Stimulated activated naive B cell treated with anti-CD40 and anti-IgM and Interleukin-4, amounts not matched to agents 10 μg/mL and 1 μg/mL and 100 μg/mL, for 72 hours (primary cell): ENCODE measurements at regions not wholly inside any gene's neighbourhood (a gene's known extent, or its start where the extent isn't known, plus 50 kb on each side); places are given as distances from the start of the nearest gene placed in this dataset.

Source experiments
- ATAC-seq, 2 donors: fragments of 150-1000 bp; cut with Tn5 transposase; replicated peaks; 2 replicates each; pipeline ENCODE4 v1.10.0; 2021; ENCODE audit warnings: moderate library complexity in 1 of 2
- DNase-seq: peaks from one replicate; pipeline ENCODE4 v3.0.0; 2021
- H3K27ac Mint-ChIP-seq: one replicate; pipeline ENCODE4 v1.8.0; 2022; ENCODE audit warnings: mild to moderate bottlenecking, mixed read lengths
- H3K27me3 Mint-ChIP-seq, 2 donors: one replicate each; pipeline ENCODE4 v1.8.0; 2022; ENCODE audit warnings: mixed read lengths in 2 of 2
- H3K36me3 Mint-ChIP-seq, 2 donors: one replicate each; pipeline ENCODE4 v1.8.0; 2022; ENCODE audit warnings: mixed read lengths in 2 of 2, mild to moderate bottlenecking in 1 of 2
- H3K4me1 Mint-ChIP-seq, 2 donors: one replicate each; pipeline ENCODE4 v1.8.0; 2022; ENCODE audit warnings: mixed read lengths in 2 of 2, mild to moderate bottlenecking in 1 of 2
- H3K4me3 Mint-ChIP-seq, 2 donors: one replicate each; pipeline ENCODE4 v1.8.0; 2022; ENCODE audit warnings: mild to moderate bottlenecking in 2 of 2, mixed read lengths in 2 of 2, moderate library complexity in 1 of 2
- H3K9me3 Mint-ChIP-seq, 2 donors: one replicate each; pipeline ENCODE4 v1.8.0; 2022; ENCODE audit warnings: mixed read lengths in 2 of 2, mild to moderate bottlenecking in 1 of 2

DNA sequence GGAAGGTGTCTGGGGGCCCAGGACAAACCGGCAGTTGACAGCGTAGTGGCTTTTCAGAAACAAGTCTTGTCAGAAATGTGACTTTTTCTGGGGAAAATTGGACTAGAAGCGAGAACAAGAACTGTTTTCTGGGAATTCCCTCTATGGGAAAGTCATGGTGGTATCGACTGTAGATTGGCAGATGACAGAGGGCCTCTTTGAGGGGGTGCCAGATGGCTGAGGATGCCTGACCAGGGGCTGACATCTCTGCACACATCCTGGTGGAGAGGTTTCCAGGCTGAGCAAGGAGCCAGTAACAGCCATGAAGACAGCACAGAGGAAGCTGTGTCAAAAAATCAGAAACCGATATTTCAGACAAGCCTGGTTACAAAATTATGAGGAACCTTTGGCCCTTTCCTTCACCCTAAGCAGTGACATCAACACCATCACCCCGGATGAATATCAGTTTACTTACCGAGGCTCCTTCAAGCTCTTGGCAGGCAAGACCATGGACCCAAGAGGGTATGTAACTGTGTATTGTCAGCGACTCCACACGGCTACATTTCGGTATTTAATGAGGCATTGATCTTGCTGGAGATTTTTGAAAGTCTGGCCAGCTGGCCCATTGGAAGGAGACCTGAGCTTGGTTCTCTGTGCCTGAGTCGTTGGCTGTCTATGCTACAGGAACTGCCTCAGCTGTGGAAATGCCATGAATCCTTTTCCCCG lies 1525.3 kb upstream of the TMEM132C start:
- no peak for ATAC-seq
- Mint-ChIP-seq H3K4me1 (no peaks in the 10 kb centered on the region), H3K36me3 (no peaks in the 10 kb centered on the region), H3K27ac (no peak overlapping the region), H3K27me3 (no peaks in the 10 kb centered on the region), H3K4me3 (no peak overlapping the region), H3K9me3 (no peaks in the 10 kb centered on the region)
- DNase-seq = no peak

DNA sequence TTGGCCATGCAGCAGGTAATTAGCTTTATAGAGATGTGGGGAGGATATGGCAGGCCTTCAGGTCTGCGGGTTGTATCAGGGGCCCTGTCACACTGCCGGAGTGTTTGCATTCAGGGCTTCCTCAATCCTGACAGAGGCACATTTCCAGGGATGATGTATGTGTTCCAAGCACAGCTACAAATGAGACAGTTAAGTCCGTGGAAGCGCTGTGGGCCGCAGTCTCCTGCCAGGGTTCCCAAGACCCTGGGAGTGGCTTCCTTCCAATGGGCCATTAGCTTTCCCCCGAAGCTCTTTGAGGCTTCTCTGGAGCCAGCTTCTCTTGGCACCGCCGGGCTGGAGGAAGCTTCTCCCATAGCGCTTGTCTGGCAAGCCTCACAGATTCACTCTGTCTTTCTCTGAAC lies 1524.7 kb upstream of the TMEM132C start:
- Mint-ChIP-seq H3K4me3 (no peak overlapping the region), H3K9me3 (no peaks in the 10 kb centered on the region), H3K27ac (no peak overlapping the region), H3K27me3 (no peaks in the 10 kb centered on the region), H3K4me1 (no peaks in the 10 kb centered on the region), H3K36me3 (no peaks in the 10 kb centered on the region)
- ATAC-seq (no peak), DNase-seq (no peak)

DNA sequence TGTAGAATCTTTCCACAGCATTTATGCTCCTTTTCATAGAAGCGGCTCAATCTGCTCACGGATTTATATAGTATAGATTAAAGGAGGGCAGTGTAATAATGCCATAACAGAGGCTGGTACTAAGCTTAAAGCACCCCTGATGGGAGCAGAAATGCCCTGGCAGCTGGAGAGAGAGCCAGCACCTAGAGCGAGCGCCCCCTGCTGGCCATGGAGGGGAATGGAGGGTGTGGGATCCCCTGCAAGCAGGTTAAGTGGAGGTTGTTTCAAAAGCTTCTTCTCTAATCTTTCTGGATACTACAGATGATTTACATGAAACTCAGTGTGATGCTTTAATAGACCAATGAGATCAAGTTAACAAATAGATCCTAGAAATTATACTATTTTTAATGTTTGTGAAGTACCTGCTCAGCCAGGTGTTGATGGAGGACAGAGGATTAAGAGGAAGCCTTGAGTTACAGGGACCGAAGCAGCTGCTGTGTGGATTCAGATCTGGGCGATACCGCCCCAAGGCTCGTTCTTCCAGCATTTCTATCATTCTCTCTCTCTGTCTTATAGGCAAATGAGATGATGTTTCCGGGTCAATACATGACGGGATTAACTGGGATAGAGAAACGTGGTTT lies 1519.3 kb upstream of the TMEM132C start:
- Mint-ChIP-seq H3K9me3 (peaks cover 3% of the 10 kb centered on the region in 2 donors), H3K27ac (no peak overlapping the region), H3K4me1 (no peaks in the 10 kb centered on the region), H3K36me3 (no peaks in the 10 kb centered on the region), H3K27me3 (no peaks in the 10 kb centered on the region), H3K4me3 (no peak overlapping the region)
- peak; percentile 55 to 65 for ATAC-seq
- DNase-seq = peak; percentile 4

DNA sequence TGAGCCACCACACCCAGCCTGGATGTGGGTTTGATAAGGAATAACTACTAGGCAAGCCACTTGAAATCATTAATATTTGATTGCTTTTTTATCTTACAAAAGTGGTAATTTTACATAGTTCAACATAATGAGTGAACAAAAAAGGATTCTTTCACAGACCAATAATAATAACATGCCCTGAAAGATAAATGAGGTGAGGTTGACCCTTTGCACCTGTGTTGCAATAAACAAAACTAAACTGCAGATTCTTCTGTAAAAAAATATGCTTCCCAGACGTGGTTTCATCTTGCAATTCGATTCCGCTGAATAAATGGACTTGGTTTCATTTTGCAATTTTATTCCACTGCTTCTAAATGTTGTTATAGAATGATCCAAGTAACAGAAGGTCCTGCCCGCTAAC lies 1514.9 kb upstream of the TMEM132C start:
- Mint-ChIP-seq H3K36me3 (no peaks in the 10 kb centered on the region), H3K9me3 (peaks cover 3 to 6% of the 10 kb centered on the region in 2 donors), H3K27me3 (no peaks in the 10 kb centered on the region), H3K4me3 (no peak overlapping the region), H3K27ac (no peak overlapping the region), H3K4me1 (no peaks in the 10 kb centered on the region)
- ATAC-seq (no peak), DNase-seq (no peak)

DNA sequence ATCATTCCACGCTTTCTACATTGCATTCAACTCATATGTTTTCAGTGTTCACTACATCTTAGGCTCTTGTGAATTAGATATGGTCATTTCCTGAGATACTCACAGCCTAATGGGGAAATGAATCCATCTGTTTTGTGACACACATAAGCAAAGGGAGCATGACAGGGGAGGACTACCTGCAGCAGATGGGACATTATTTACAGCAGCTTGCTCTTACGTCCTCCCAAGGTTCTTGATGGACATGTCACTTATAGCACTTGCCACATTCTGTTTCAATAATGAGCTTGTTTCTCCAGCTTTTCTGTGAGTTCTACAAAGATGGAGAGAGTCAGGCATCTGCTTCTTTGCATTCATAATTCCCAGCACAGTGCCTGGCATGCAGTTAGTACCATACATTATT lies 1509.6 kb upstream of the TMEM132C start:
- H3K4me3 Mint-ChIP-seq = no peak overlapping the region
- no peak overlapping the region for H3K27ac Mint-ChIP-seq
- no peaks in the 10 kb centered on the region for H3K36me3 Mint-ChIP-seq
- peaks cover 0 to 3% of the 10 kb centered on the region in 2 donors for H3K9me3 Mint-ChIP-seq
- ATAC-seq (no peak), DNase-seq (no peak)
- H3K4me1 Mint-ChIP-seq = no peaks in the 10 kb centered on the region
- H3K27me3 Mint-ChIP-seq = no peaks in the 10 kb centered on the region

DNA sequence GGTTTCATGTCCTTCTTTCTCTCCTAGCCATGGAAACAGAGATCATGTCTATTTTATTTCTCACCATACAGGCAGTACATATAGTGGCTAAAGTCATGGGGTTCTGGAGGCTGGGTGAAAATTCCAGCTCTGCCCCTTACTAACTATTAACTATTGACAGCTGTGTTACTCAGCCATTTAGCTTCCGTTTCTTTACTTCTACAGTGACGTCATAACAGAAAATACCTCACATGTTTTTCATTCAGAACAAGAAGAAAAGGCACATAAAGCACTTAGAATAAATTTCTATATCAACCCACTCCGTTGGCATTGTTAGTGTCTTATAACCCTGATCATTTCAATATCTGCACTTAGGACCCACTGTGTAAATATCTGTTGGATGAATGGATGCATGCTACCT lies 1506.9 kb upstream of the TMEM132C start:
- H3K27ac Mint-ChIP-seq = no peak overlapping the region
- peaks cover 2 to 4% of the 10 kb centered on the region in 2 donors for H3K36me3 Mint-ChIP-seq
- no peaks in the 10 kb centered on the region for H3K27me3 Mint-ChIP-seq
- no peak overlapping the region for H3K4me3 Mint-ChIP-seq
- ATAC-seq (no peak), DNase-seq (no peak)
- no peaks in the 10 kb centered on the region for H3K4me1 Mint-ChIP-seq
- peaks cover 14 to 16% of the 10 kb centered on the region in 2 donors for H3K9me3 Mint-ChIP-seq

DNA sequence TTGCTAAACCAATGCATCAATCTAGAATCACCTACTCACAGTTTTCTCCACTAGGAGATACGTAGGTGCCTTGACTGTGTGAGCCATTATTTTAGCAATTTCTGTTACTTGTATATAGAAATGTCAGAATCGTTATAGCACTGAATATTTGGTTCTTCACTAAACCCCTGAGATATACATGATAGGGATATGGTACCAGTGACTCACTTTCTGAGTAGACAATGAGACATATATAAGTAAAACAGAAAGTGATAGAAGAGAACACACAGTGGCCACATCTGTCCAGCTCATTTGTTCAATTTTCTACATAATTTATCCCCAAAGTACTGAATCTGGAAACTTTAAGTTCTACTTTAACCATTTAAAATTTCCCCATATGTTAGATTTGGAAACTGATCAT lies 1505.5 kb upstream of the TMEM132C start:
- Mint-ChIP-seq H3K27me3 (no peaks in the 10 kb centered on the region), H3K4me3 (no peak overlapping the region)

DNA sequence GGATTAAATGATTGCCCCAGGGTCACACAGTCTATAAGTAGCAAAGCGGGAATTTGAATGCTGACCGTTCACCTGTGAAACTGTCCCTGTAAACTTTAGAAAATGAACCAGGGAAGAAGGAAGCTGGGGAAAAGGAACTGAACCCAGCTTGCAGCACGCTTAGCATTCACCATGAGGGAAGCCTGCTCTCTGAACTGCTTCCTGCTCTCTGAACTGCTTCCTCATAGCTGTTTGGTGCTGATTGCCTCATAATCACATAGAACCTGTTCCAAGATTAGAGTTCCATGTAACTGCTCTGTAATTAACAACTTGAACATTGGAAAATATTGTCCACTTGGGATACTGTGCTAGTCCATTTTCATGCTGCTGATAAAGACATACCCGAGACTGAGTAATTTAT lies 1504.8 kb upstream of the TMEM132C start:
- DNase-seq (no peak), ATAC-seq (no peak)
- Mint-ChIP-seq H3K27me3 (no peaks in the 10 kb centered on the region), H3K4me3 (no peak overlapping the region), H3K9me3 (peaks cover 16 to 20% of the 10 kb centered on the region in 2 donors), H3K27ac (no peak overlapping the region), H3K36me3 (peaks cover 2 to 10% of the 10 kb centered on the region in 2 donors), H3K4me1 (no peaks in the 10 kb centered on the region)

More for the DNA sequence above, 1505.5 kb upstream of the TMEM132C start:
- Mint-ChIP-seq H3K27ac (no peak overlapping the region), H3K36me3 (peaks cover 2 to 4% of the 10 kb centered on the region in 2 donors), H3K4me1 (no peaks in the 10 kb centered on the region), H3K9me3 (peaks cover 14 to 16% of the 10 kb centered on the region in 2 donors)
- DNase-seq = no peak
- no peak for ATAC-seq

DNA sequence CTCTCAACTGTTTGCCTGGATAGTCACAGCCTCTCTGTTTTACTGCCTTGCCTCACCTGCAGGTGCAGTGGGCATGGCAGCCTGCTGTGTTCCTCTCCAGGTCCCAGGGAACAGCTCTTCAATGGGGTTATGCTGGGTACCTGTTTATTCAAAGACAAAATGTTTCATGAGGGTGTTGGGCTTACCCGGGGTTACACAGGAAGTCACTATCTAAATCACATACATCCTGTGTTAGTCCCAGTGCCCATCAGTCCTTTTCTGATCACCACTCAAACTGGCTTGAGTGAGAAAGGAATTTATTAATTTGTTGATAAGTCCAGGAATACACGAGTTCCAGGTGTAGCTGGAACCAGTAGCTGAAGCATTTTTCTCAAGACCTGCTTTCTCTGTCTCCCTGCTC lies 1503.6 kb upstream of the TMEM132C start:
- Mint-ChIP-seq H3K9me3 (peaks cover 16 to 20% of the 10 kb centered on the region in 2 donors), H3K4me1 (no peaks in the 10 kb centered on the region), H3K4me3 (no peak overlapping the region), H3K36me3 (peaks cover 2 to 10% of the 10 kb centered on the region in 2 donors), H3K27ac (no peak overlapping the region), H3K27me3 (no peaks in the 10 kb centered on the region)
- no peak for ATAC-seq
- DNase-seq = no peak

DNA sequence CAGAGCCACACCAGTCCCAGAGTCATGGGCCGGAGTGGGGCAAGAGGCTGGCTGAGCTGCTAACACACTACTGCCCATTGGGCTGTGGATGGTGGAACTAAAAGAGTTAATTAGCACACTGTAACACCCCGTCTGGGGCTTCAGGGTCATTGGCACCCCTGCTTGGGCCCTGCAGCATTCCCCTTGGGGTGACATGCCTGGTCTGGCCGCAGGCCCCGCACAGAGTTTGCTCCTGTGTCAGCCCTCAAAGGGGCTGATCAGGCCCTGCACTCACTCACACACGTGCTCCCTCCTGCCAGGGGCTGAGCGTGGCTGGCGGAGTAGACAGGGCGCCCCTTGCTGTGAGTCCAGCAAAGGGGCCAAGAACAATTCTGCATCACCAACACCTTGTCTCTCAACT lies 1499.6 kb upstream of the TMEM132C start:
- peaks cover 20 to 26% of the 10 kb centered on the region in 2 donors for H3K9me3 Mint-ChIP-seq
- H3K4me3 Mint-ChIP-seq = no peak overlapping the region
- H3K27me3 Mint-ChIP-seq = no peaks in the 10 kb centered on the region
- ATAC-seq = no peak
- no peak overlapping the region for H3K27ac Mint-ChIP-seq
- DNase-seq = no peak
- H3K36me3 Mint-ChIP-seq = peaks cover 2 to 18% of the 10 kb centered on the region in 2 donors
- peaks cover 4% of the 10 kb centered on the region in 2 donors for H3K4me1 Mint-ChIP-seq

DNA sequence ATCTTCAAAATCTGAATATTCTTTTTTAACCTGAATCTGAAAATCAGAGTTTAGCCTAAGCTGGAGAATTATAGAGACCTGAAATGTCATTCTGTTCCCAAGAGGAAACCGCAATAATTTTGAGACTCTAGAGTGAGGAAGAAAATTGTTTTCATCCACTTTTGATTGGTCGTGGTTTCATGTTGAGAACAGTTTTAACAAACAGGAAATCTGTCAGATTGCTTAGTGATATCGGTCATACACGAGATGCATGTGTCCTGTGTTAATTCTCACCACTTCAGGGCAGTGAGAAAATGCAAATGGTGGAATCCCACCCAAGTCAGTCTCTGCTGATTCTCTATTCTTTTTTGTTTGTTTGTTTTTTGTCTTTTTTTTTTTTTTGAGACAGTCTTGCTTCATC lies 1498.5 kb upstream of the TMEM132C start:
- Mint-ChIP-seq H3K4me1 (peaks cover 4% of the 10 kb centered on the region in 2 donors), H3K27me3 (no peaks in the 10 kb centered on the region), H3K27ac (no peak overlapping the region), H3K4me3 (no peak overlapping the region), H3K9me3 (peaks cover 18 to 25% of the 10 kb centered on the region in 2 donors), H3K36me3 (peaks cover 0 to 14% of the 10 kb centered on the region in 2 donors)
- DNase-seq (no peak), ATAC-seq (no peak)

DNA sequence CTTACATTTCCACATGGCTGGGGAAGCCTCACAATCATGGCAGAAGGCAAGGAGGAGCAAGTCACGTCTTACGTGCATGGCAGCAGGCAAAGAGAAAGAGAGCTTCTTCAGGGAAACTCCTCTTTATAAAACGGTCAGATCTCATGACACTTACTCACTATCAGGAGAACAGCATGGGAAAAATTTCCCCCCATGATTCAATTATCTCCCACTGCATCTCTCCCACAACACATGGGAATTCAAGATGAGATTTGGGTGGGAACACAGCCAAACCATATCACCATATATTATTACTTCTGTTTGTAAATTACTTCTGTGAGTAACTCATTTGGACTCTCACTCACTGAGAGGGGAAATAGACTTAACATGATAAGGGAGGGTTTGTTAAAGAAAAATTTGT lies 1496.8 kb upstream of the TMEM132C start:
- ATAC-seq = no peak
- H3K4me1 Mint-ChIP-seq = peaks cover 4% of the 10 kb centered on the region in 2 donors
- no peak for DNase-seq
- H3K36me3 Mint-ChIP-seq = peaks cover 0 to 14% of the 10 kb centered on the region in 2 donors
- H3K9me3 Mint-ChIP-seq = peaks cover 7 to 18% of the 10 kb centered on the region in 2 donors
- H3K27me3 Mint-ChIP-seq = no peaks in the 10 kb centered on the region
- no peak overlapping the region for H3K27ac Mint-ChIP-seq
- H3K4me3 Mint-ChIP-seq = no peak overlapping the region

DNA sequence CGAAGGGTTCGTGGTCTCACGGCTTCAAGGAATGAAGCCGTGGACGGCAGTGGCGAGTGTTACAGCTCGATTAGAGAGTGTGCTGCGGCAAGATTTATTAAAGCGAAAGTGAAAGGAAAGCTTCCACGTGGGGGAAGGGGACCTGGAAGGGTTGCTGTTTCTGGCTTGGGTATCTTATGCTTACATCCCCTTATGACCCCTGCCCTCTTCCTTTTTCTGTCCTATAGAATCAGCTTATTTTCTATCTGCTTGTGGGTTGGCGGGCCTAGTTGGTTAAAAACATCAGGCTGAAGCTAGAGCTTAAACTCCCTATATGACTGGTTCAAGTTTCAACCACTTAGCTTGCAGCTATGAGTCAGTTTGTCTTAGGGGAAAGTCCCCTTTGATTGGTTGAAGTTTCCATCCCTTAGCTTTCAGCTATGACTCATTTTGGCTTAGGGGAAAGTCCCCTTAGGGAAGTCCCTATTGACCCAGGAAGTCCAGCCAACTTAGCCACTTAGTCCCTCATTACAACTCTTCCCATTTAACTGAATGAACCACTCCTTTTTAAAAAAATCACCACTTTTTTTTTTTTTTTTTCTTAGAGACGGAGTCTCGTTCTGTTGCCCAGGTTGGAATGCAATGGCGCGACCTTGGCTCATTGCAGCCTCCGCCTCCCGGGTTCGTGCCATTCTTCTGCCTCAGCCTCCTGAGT lies 1494.7 kb upstream of the TMEM132C start:
- no peaks in the 10 kb centered on the region for H3K27me3 Mint-ChIP-seq
- DNase-seq (peak; percentile 54), ATAC-seq (peak; percentile 78 to 87)
- H3K4me1 Mint-ChIP-seq = peaks cover 4% of the 10 kb centered on the region in 2 donors
- H3K27ac Mint-ChIP-seq = peak overlapping the region; percentile 94
- H3K36me3 Mint-ChIP-seq = peaks cover 0 to 9% of the 10 kb centered on the region in 2 donors
- H3K4me3 Mint-ChIP-seq = peak overlapping the region; percentile 65 to 79
- peaks cover 7 to 12% of the 10 kb centered on the region in 2 donors for H3K9me3 Mint-ChIP-seq

DNA sequence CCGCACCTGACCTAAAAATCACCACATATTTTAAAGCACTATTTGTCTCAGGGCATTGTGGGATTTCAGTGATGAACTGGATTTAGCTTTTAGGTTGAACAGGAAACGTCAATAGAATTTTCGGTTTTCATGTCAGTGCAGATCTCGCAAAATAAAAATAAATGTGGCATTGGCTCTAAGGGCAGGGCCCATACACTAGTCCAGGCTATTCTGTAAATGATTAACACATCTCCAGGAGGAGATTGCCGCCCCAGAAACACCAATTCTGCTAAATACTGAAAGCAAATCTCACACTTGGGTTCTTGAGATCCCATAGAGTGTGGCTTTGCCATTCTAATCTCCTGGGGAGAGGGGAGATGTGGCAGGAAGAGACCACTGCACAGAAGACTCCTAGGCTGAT lies 1494.0 kb upstream of the TMEM132C start:
- Mint-ChIP-seq H3K9me3 (peaks cover 7 to 12% of the 10 kb centered on the region in 2 donors), H3K36me3 (peaks cover 0 to 9% of the 10 kb centered on the region in 2 donors), H3K4me3 (no peak overlapping the region), H3K4me1 (peaks cover 4% of the 10 kb centered on the region in 2 donors), H3K27me3 (no peaks in the 10 kb centered on the region), H3K27ac (no peak overlapping the region)
- DNase-seq = no peak
- ATAC-seq = no peak

DNA sequence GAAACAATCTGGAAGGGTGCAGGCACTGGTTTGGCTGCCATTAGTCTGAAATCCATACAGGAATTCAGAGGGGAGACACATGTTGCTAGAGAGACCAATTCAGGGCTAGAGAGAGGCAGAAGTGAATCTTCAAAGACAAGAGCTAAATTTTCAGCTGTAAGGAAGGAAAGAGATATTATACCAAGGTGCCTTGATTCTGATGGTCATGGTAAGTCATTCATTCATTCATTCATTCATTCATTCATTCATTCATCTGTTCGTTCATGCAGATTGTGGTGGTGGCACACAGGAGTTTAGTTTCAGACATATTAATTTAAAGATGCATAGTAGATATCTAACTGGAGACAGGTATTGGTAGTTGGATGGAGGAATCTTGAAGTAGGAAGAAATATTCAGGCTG lies 1493.5 kb upstream of the TMEM132C start:
- H3K36me3 Mint-ChIP-seq = peaks cover 0 to 9% of the 10 kb centered on the region in 2 donors
- peaks cover 4% of the 10 kb centered on the region in 2 donors for H3K4me1 Mint-ChIP-seq
- ATAC-seq (no peak), DNase-seq (no peak)
- H3K4me3 Mint-ChIP-seq = no peak overlapping the region
- H3K27me3 Mint-ChIP-seq = no peaks in the 10 kb centered on the region
- H3K9me3 Mint-ChIP-seq = peaks cover 7 to 12% of the 10 kb centered on the region in 2 donors
- H3K27ac Mint-ChIP-seq = no peak overlapping the region
